H9 (cell line): ENCODE measurements at regions not wholly inside any gene's neighbourhood (a gene's known extent, or its start where the extent isn't known, plus 50 kb on each side); places are given as distances from the start of the nearest gene placed in this dataset.

Experiments used
- DNase-seq: peaks from one replicate; pipeline ENCODE4 v3.0.0-alpha.2; 2017
- H2AFZ ChIP-seq: one replicate; pipeline ENCODE4 v1.6.1; 2013; ENCODE audit warnings: mild to moderate bottlenecking, low read length, control low read depth, moderate library complexity
- H2AK5ac ChIP-seq: 2 replicates; pipeline ENCODE4 v1.6.1; 2013; ENCODE audit warnings: low read length, control low read depth, mixed read lengths; ENCODE audit not compliant: insufficient read length
- H2BK120ac ChIP-seq: one replicate; pipeline ENCODE4 v1.6.1; 2013; ENCODE audit warnings: low read depth, mild to moderate bottlenecking, low read length, control low read depth, inconsistent platforms; ENCODE audit not compliant: poor library complexity, severe bottlenecking
- H2BK12ac ChIP-seq: 2 replicates; pipeline ENCODE4 v1.6.1; 2013; ENCODE audit warnings: low read length, control low read depth, mixed read lengths, low read depth; ENCODE audit not compliant: insufficient read length
- H2BK15ac ChIP-seq: 2 replicates; pipeline ENCODE4 v1.6.1; 2013; ENCODE audit warnings: low read depth, low read length, control low read depth
- H2BK20ac ChIP-seq: one replicate; pipeline ENCODE4 v1.6.1; 2013; ENCODE audit warnings: low read depth, mild to moderate bottlenecking, low read length, control low read depth, inconsistent platforms; ENCODE audit not compliant: poor library complexity, severe bottlenecking
- H2BK5ac ChIP-seq: 2 replicates; pipeline ENCODE4 v1.6.1; 2013; ENCODE audit warnings: low read length, control low read depth, mixed read lengths; ENCODE audit not compliant: insufficient read length
- H3K14ac ChIP-seq: 2 replicates; pipeline ENCODE4 v1.6.1; 2013; ENCODE audit warnings: low read length, control low read depth; ENCODE audit not compliant: insufficient read depth
- H3K18ac ChIP-seq: 2 replicates; pipeline ENCODE4 v1.6.1; 2013; ENCODE audit warnings: low read depth, mild to moderate bottlenecking, mixed read lengths, low read length, control low read depth; ENCODE audit not compliant: insufficient read length
- H3K23ac ChIP-seq: 2 replicates; pipeline ENCODE4 v1.6.1; 2013; ENCODE audit warnings: low read length, control low read depth, mixed read lengths, low read depth; ENCODE audit not compliant: insufficient read length
- H3K23me2 ChIP-seq: 2 replicates; pipeline ENCODE4 v1.6.1; 2013; ENCODE audit warnings: low read depth, mild to moderate bottlenecking, mixed read lengths, low read length, control low read depth; ENCODE audit not compliant: insufficient read length, poor library complexity, severe bottlenecking
- H3K27ac ChIP-seq: 2 replicates; pipeline ENCODE4 v1.5.1; 2013; ENCODE audit warnings: low read length, control low read depth, mixed read lengths, low read depth; ENCODE audit not compliant: insufficient read length
- H3K27me3 ChIP-seq: 2 replicates; pipeline ENCODE4 v1.6.1; 2013; ENCODE audit warnings: low read length, control low read depth, inconsistent platforms; ENCODE audit not compliant: insufficient read depth
- H3K4ac ChIP-seq: 2 replicates; pipeline ENCODE4 v1.6.1; 2013; ENCODE audit warnings: low read depth, mild to moderate bottlenecking, control low read depth, inconsistent platforms, low read length, moderate library complexity
- H3K4me1 ChIP-seq: 2 replicates; pipeline ENCODE4 v1.6.1; 2013; ENCODE audit warnings: low read length, control low read depth, inconsistent platforms; ENCODE audit not compliant: insufficient read depth
- H3K4me2 ChIP-seq: 2 replicates; pipeline ENCODE4 v1.6.1; 2013; ENCODE audit warnings: low read length, control low read depth, mixed read lengths; ENCODE audit not compliant: insufficient read length, insufficient read depth
- H3K56ac ChIP-seq: 2 replicates; pipeline ENCODE4 v1.6.1; 2013; ENCODE audit warnings: low read depth, mild to moderate bottlenecking, mixed read lengths, low read length, control low read depth; ENCODE audit not compliant: insufficient read length
- H3K79me1 ChIP-seq: 2 replicates; pipeline ENCODE4 v1.6.1; 2013; ENCODE audit warnings: low read depth, mild to moderate bottlenecking, moderate library complexity, low read length, control low read depth, inconsistent platforms; ENCODE audit not compliant: insufficient read depth, poor library complexity, severe bottlenecking
- H3K79me2 ChIP-seq: 2 replicates; pipeline ENCODE4 v1.6.1; 2013; ENCODE audit warnings: low read length, control low read depth, inconsistent platforms; ENCODE audit not compliant: insufficient read depth
- H3K9ac ChIP-seq: 2 replicates; pipeline ENCODE4 v1.6.1; 2013; ENCODE audit warnings: low read length, control low read depth, mixed read lengths; ENCODE audit not compliant: insufficient read length; ENCODE audit errors: extremely low read depth
- H3K9me3 ChIP-seq: one replicate; pipeline ENCODE4 v1.6.1; 2013; ENCODE audit warnings: low read depth, low read length, inconsistent platforms; ENCODE audit not compliant: control insufficient read depth
- H3T11ph ChIP-seq: one replicate; pipeline ENCODE4 v1.6.1; 2013; ENCODE audit warnings: mild to moderate bottlenecking, low read length, control low read depth, inconsistent platforms
- H4K20me1 ChIP-seq: one replicate; pipeline ENCODE4 v1.6.1; 2013; ENCODE audit not compliant: control insufficient read depth, insufficient read length, insufficient read depth
- H4K5ac ChIP-seq: 2 replicates; pipeline ENCODE4 v1.6.1; 2013; ENCODE audit warnings: low read depth, mild to moderate bottlenecking, mixed read lengths, low read length, control low read depth; ENCODE audit not compliant: insufficient read length
- H4K8ac ChIP-seq: replicated peaks from 2 replicates; pipeline ENCODE4 v1.6.1; 2013; ENCODE audit warnings: low read length, control low read depth, mixed read lengths, low read depth; ENCODE audit not compliant: insufficient read length
- H4K91ac ChIP-seq: 2 replicates; pipeline ENCODE4 v1.6.1; 2013; ENCODE audit warnings: low read depth, mild to moderate bottlenecking, moderate library complexity, mixed read lengths, low read length, control low read depth; ENCODE audit not compliant: insufficient read length
- H3K27ac Mint-ChIP-seq, 3 experiments: 2 replicates in 2 of 3; 3 replicates in 1 of 3; pipeline ENCODE4 v1.8.0; 2020 to 2021; ENCODE audit warnings: mixed read lengths in 3 of 3, mild to moderate bottlenecking in 1 of 3, moderate library complexity in 1 of 3
- H3K27me3 Mint-ChIP-seq: 2 replicates; pipeline ENCODE4 v1.8.0; 2021; ENCODE audit warnings: low read depth, mild to moderate bottlenecking, moderate library complexity, mixed read lengths
- H3K36me3 Mint-ChIP-seq, 3 experiments: 2 replicates in 2 of 3; 3 replicates in 1 of 3; pipeline ENCODE4 v1.8.0; 2020 to 2021; ENCODE audit warnings: low read depth in 3 of 3, mixed read lengths in 3 of 3; ENCODE audit not compliant: insufficient read depth in 1 of 3
- H3K4me1 Mint-ChIP-seq, 2 experiments: 2 replicates each; pipeline ENCODE4 v1.8.0; 2020; ENCODE audit warnings: mixed read lengths in 2 of 2
- H3K4me3 Mint-ChIP-seq, 2 experiments: 2 replicates in 1 of 2; 3 replicates in 1 of 2; pipeline ENCODE4 v1.8.0; 2020 to 2021; ENCODE audit warnings: mild to moderate bottlenecking in 2 of 2, mixed read lengths in 2 of 2, moderate library complexity in 1 of 2
- H3K9me3 Mint-ChIP-seq, 2 experiments: 2 replicates in 1 of 2; 3 replicates in 1 of 2; pipeline ENCODE4 v1.8.0; 2020; ENCODE audit warnings: mild to moderate bottlenecking in 2 of 2, mixed read lengths in 2 of 2, moderate library complexity in 1 of 2
- WGBS: extraction: QIAGEN DNeasy Blood & Tissue Kit; methylation state at CpG from one replicate; pipeline ENCODE4 v1.1.7; 2013; ENCODE audit warnings: missing lambda C conversion rate, low lambda C conversion rate, mixed read lengths; ENCODE audit not compliant: insufficient read length; ENCODE audit errors: extremely low coverage; 5-methylcytosine and 5-hydroxymethylcytosine counted together
- TF ChIP-seq, protein P1 (sequence below): fragments of 200-600 bp; sonication (generic); conservative IDR thresholded peaks from 3 replicates; pipeline ENCODE4 v1.8.0; 2021; ENCODE audit warnings: antibody characterized with exemption, mild to moderate bottlenecking

DNA sequence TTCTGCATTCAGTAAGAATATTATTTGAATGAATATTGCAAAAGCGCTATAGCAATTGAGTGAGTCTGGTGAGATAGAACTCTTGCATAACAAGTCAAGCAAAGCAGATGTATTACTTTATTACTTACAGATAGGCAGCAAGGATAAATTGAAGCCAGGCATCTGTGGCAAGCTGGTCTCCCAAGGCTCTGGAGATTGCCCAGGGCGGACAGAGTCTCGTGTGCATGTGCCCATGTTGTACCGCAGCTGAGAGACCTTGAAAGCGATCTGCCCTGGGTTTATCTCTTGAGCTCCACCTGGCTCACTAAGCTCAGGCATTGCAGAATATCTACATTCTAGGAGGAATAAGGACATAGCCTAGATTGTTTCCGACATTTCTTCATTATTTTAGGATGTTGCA, 591.6 kb downstream of the ISL1 start:
- no peak overlapping the region for H2BK20ac ChIP-seq
- TF ChIP-seq, protein P1, sequence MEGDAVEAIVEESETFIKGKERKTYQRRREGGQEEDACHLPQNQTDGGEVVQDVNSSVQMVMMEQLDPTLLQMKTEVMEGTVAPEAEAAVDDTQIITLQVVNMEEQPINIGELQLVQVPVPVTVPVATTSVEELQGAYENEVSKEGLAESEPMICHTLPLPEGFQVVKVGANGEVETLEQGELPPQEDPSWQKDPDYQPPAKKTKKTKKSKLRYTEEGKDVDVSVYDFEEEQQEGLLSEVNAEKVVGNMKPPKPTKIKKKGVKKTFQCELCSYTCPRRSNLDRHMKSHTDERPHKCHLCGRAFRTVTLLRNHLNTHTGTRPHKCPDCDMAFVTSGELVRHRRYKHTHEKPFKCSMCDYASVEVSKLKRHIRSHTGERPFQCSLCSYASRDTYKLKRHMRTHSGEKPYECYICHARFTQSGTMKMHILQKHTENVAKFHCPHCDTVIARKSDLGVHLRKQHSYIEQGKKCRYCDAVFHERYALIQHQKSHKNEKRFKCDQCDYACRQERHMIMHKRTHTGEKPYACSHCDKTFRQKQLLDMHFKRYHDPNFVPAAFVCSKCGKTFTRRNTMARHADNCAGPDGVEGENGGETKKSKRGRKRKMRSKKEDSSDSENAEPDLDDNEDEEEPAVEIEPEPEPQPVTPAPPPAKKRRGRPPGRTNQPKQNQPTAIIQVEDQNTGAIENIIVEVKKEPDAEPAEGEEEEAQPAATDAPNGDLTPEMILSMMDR = no peak
- H3K23me2 ChIP-seq = no peaks in the 10 kb centered on the region
- no peaks in the 10 kb centered on the region for H3K79me1 ChIP-seq
- no peak overlapping the region for H2BK5ac ChIP-seq
- H3K4me1 ChIP-seq = no peaks in the 10 kb centered on the region
- no peak overlapping the region for H3T11ph ChIP-seq
- no peaks in the 10 kb centered on the region for H3K27me3 Mint-ChIP-seq
- no peaks in the 10 kb centered on the region for H3K4me1 Mint-ChIP-seq
- H3K9me3 Mint-ChIP-seq = peaks cover 0 to 6% of the 10 kb centered on the region in 2 experiments; a peak in 4 of 5 replicates
- H4K20me1 ChIP-seq = no peaks in the 10 kb centered on the region
- no peaks in the 10 kb centered on the region for H3K79me2 ChIP-seq
- WGBS = no CpG with 5 or more reads among the region's 6 CpGs
- no peak overlapping the region for H3K18ac ChIP-seq
- H2BK120ac ChIP-seq = no peak overlapping the region
- H3K27ac ChIP-seq = no peak overlapping the region
- peaks cover 0 to 7% (median 0%) of the 10 kb centered on the region in 3 experiments; a peak in 2 of 7 replicates for H3K36me3 Mint-ChIP-seq
- no peaks in the 10 kb centered on the region for H3K9me3 ChIP-seq
- H3K27ac Mint-ChIP-seq = no peak overlapping the region
- H2BK15ac ChIP-seq = no peak overlapping the region
- no peak overlapping the region for H2AFZ ChIP-seq
- no peak overlapping the region for H3K4me3 Mint-ChIP-seq
- H2AK5ac ChIP-seq = no peak overlapping the region
- H3K9ac ChIP-seq = no peak overlapping the region
- no peak overlapping the region for H2BK12ac ChIP-seq
- no peak overlapping the region for H3K14ac ChIP-seq
- H3K4me2 ChIP-seq = no peak overlapping the region
- no peaks in the 10 kb centered on the region for H3K27me3 ChIP-seq
- no peak overlapping the region for H3K23ac ChIP-seq
- no peak overlapping the region for H3K56ac ChIP-seq
- H3K4ac ChIP-seq = no peak overlapping the region
- H4K8ac ChIP-seq = no peak overlapping the region
- no peak for DNase-seq
- H4K5ac ChIP-seq = no peak overlapping the region
- no peak overlapping the region for H4K91ac ChIP-seq
